CD4-positive, alpha-beta T cell treated with Interleukin-15 for 4 hours (primary cell): ENCODE measurements at regions not wholly inside any gene's neighbourhood (a gene's known extent, or its start where the extent isn't known, plus 50 kb on each side); places are given as distances from the start of the nearest gene placed in this dataset.
A peak's percentile ranks its signal among the peaks of the same experiment; 100 is the strongest.

Source experiments
- DNase-seq: peaks from one replicate; pipeline ENCODE4 v3.0.0-alpha.2; 2020; ENCODE audit warnings: low spot score

DNA sequence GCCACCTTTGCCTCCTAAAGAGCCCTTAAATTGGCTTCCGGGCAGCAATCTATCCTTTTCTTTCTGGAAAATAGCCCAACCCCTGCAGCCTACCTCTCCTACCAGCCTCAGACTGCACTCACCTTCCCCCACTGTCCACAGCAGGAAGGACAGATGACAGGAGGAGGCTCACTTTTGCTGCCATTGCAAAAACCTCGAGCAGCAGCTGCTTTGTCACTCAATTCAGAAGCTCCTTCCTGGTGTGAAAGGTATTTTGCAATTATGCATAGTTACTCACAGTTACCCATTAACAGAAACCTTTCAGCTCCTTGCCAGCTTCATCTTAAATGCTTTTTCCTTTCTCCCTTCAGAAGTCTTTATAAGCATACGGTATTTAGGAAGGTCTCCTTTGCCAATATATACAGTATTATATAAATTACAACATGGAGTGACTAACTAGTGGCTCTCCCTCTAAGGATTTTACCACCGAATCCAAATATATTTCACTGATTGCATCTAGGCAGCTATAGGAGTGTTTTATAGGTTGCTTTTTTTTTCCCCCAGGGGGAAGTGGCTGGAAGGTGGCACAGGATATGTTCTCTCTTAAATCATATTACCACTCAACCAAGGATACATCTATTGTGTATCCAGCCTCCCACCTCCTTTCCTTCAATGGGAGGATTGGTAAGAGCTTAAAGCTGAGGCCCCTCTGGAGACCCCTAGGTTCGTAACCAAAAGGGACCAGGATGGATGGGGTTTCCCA is 142.1 kb upstream of the IPO9 start:
- no peak for DNase-seq

DNA sequence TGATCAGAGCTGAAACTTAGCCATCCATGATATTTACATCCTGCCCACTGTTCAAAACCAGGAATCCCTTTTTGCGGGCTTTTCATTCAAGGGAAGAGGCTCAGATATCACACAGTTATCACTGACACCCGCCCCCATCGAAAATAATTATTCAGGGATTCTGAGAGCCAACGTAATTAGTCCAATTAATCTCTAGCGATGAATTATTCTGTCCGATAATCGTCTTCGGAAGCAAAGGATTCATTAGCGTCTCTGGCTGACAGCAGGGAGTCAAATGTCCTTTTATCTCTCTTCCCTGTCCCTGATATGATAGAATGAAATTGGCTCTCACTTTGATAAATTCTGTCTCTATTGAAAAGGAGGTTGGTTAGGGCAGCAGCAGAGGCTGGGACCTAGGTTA is 140.4 kb upstream of the IPO9 start:
- DNase-seq, result no peak

DNA sequence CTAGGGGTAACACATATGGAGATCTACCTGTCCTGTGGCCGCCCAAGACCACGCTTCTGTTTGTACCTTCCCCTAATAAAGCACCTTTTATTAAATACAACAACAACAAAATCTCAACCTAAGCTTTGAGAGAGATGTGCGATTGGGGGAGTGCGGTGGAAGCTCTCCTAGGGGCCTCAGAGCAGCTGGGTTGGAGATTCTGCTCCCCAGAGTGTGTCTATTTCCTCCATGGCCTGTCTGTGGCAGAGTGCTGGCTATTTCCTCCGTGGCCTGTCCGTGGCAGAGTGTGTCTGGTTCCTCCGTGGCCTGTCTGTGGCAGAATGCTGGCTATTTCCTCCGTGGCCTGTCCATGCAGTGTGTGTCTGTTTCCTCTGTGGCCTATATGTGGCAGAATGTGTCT is 139.3 kb upstream of the IPO9 start:
- DNase-seq, result no peak

DNA sequence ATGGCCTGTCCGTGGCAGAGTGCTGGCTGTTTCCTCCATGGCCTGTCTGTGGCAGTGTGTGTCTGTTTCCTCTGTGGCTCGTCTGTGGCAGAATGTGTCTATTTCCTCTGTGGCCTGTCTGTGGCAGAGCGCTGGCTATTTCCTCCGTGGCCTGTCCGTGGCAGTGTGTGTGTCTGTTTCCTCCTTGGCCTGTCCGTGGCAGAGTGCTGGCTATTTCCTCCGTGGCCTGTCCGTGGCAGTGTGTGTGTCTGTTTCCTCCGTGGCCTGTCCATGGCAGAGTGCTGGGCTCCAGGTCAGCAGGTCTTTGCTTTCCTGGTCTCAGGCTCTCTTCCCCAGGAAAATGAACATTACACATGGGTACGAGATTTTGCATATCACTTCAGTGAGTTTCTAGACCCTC is 138.4 kb upstream of the IPO9 start:
- no peak for DNase-seq

DNA sequence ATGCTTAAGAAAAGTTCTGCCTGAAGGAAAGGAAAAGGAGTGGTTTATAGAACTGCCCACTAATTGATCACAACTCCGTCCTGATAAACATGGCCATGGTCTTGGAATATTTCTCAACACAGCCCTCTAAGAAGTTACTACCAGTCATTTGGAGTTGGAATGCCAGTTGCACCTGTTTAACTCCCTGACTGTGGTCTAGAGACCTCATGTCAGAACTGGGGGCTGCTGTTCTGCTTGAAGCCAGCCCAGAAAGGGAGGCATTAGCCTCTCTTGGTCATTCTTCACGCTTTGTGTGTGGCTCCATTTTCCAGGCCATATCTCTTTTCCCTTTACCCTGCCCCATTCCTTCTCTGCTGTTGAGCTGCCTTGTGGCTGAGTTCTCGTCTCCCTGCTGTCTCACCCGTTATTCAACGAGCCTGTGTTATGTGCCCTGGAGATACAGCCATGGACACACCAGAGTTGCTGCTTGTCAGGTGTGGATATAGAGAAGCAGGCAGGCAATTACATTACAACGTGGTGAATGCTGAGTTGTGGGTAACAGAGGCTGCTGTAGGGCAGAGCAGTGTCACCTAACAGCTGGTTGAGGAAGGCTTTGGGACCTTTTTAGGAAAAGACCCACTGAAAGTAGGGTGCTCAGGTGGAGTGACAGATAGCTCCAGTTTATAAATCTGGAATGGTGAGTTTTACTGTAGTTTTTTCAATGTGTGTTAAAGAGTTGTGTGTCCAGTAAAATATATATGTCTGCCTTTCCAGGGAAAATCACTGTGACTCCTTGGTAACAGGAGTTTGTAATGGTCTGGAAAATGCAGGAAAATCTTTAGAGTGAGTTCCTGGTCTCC is 137.0 kb upstream of the IPO9 start:
- no peak for DNase-seq

DNA sequence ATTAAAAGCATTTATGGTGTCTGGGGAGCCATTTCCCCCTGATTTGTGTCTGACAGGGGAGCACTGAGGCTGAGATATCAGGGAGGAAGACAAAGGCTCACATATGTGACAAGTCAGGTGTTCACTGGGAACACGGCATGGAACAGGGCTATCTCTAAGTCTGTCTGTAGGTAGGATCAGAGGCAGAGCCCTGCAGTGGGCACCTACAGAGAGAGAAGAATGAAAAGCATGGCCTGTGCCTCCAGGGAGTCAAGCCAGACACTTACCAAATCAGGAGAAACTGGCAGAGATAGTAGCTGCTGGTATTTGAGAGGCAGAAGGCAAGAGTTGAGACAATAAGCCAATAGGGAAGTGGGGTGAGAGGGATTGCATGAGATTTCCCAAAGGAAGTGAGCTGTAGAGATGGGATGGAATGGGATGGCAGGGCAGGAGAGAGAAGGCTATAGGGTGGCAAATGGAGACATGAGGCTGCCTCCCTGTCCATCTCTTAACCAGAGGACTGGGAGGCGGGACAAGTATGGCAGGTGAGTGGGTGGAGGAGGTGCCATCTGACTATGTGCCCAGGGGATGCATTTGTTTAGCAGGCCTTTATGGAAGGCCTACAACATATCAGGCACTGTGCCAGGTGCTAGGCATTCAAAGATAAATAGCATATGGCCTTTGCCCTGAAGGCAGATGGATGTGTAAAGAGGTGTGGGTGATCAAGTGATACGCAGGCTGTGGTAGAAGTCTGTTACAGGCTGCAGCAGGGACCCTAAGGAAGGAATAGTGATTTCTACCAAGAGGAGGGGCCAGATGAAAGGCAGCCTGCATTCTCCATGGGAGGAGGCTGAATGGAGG is 136.2 kb upstream of the IPO9 start:
- DNase-seq, result no peak

DNA sequence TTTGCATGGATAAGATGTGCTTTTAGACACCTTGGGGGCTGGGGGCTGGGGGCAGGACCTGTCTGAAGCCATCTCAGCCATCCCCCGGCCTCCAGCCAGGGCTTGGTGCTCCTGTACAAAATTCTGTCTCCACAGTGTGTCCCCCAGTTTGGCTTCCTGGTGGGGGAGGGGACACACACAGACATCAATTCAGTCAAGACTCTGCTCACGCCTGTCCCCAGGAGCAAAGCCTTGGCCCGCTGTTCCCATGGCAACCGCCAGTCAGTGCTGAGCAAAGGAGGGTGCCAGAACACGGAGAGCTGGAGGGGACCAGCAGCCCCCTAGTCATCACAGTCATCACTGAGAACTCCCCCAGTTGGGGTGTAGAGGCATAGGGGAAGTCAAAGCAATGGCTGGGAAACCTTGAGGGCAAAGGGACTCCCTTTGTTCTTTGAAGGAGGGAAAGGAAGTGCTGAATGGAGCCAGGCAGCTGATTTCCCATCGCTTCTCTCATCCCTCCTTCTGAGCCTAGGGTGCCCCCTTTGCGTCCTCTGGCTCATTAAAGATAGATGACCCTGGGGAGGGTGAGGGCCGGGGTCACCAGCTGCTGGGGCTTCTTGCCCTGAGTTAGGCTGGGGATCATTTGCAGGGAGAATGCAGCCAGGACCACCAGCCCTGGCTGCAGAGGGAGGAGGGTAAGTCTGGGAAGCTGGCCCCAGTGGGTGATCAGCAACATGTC is 134.9 kb upstream of the IPO9 start:
- DNase-seq, result no peak

DNA sequence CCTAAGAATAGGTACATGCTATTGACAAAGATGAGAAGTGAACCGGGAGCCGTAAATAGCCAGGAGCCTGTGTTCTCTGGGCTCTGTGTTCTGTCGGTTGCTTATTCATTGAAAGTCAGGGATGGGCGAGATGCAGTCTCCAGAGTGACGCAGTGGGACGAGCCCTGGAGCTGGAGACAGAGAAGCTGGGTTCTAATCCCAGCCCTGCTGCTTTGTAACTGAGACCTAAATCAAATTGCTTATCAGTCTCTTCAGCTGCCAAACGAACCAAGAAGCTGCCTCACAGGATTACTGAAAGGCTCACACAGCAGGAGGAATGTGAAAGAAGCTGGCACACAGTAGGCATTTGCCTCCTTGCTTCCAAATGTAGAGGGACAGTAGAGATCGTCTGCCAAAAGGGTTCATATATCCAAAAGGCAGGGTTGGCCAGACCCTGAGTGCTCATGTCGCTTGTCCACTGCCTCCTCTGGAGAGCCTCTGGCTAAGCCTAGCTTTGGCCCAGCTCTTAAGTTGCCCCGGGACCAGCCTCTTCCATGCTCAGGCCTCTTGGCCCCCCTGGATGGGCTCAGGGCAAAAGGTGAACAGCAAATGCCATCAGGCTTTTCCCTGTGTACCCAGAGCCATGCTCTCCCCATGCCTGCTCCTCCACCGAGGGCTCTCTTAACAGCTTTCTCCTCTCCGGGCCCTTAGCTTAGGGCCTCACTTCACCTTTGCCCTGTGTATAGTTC is 134.2 kb upstream of the IPO9 start:
- no peak for DNase-seq

DNA sequence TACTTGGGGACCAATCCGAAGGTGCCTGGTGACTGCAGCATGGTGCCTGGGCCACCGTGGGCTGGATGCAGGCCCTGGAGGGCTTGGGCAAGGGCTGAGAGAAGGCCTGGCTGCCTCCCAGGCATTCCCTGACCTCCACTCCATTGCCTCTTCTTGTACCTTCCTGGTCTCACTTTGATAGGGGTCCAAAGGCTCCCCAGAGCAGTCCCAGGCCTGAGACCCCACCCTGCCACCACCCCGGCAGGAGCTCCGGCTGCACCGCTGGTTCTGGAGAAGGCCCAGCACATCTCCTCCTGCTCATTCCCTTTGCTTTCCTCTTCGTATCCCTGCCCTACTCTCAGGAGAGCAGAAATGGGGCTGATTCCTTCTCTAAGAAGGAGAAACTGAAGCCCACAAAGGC is 133.3 kb upstream of the IPO9 start:
- no peak for DNase-seq

DNA sequence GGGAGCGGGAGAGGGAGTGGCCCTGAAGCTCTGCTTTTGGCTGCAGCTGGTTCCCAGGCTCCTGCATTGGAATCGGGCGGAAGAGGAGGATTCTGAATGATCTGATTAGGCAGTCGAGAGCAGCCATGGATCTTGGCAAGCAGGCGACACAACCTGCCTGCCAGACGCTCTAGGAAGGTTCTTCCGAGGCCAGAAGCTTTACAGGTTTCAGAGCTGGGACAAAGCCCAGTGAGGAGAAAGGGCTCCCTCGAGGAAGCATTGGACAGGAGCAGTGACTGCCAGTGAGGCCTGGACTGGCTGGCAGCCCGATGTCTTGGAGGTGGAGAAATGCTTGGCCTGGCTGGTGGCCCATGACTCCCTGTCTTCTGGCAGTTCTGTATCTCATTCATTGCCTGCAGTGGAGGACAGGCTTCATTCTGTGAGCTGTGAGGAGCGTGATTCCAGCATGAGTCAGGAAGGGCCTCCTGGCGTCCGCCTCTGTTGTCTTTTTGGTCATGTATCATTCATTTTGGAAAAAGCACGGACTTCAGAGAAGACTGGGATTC is 132.7 kb upstream of the IPO9 start:
- no peak for DNase-seq

DNA sequence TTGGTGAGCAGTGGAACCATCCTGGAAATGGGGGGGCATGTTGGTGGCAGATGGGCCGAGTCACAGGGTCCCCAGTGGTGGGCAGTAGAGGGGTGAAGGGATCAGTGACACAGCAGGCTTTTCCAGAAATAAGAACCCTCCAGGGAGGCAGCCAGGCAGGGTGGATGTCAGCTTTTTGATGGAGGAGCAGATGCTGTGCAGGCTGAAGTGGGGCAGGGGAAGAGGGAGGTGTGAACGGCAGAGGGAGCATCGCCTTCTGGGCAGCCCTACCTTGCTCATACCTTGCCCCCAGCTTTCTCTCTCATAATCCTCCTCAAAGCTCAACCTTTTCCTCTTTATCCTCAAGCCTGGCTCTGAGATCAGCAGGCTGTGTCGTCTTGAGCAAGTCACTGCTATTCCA is 131.8 kb upstream of the IPO9 start:
- no peak for DNase-seq

DNA sequence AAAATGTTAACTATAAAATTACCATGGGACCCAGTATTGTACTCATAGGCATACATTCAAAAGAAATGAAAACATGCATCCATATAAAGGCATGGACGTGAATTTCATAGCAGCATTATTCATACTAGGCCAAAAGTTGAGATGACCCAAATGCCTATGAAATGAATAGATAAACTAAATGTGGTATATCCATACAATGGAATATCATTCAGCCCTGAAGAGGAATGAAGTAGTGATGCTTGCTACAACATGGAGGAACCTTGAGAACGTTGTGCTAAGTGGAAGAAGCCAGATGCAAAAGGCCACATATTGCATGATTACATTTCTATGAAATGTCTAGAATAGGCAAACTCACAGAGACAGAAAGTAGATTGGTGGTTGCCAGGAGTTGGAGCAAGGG is 127.1 kb upstream of the IPO9 start:
- DNase-seq, result no peak

DNA sequence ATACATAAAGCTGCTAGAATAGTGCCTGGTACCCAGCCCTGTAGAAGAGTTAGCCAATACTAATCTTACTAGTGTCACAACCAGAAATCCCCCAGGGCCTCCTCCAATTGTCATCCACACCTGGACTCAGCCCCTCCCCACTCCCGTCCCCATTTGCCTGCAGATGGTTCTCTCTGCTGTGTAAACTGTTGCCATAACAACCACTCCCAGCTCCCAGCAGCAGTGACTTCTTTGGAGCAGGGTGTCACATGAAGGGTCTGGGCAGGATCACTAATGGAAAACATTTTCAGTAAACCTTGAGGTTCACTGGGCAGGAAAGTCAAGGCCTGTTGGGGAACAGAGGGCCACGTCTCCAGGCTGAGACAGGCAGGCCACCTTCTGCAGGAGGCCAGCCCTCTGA is 126.0 kb upstream of the IPO9 start:
- DNase-seq, result no peak

DNA sequence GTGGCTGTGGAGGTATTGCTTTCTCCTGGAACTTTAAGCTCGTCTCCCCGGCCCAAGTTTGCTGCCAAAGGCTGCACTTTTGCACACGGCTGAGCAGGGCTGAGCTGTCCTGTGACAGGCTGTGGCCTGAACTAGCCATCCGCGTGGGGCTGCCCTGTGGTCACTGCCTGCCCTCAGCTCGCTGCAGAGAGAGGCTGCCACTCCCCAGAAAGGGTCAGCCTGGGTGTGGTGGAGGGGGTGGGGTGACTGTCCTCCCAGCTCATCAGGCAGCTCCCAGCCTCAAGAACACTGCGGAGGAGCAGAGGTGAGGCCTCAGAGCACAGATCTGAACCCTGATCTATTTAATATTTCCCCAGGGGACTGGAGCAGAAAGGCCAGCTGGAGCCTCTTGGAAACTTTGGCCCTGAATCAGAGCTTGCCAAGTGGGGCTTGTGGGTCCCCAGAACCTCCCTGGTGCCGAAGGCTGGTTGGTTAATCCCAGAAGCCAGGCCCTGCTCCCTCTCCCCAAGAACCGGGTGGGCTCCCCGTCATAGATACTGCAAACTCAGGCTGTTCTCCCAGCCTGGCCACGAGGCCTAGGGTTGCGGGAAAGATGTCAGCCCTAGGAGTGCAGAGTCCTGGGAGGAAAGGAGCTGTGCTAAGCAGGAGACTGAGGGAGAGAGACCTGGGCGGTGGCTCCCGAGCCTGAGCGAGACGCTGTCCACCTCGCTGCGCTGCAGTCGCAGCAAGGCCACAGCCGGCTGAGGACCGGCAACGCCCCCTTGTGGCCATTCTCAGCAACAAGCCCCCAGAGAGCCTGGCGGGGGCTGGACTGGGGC is 125.1 kb upstream of the IPO9 start:
- DNase-seq, result peak; percentile 52

DNA sequence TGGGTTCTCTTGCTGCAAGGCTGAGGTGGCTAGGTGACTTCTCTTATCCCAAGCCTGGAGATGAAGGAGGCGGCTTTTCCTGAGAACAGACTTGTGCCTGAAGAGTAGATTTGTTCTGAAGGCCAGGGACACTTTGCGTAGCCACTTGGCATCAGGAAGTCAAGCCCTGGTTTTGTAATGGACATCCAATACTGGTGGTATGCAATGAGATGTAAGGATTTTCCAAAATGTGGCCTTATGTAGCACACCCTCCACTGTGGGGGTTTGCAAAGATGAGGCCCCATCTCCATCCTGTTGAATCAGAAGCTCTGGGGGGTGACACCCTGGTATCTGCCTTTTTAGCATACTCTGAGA is 124.5 kb upstream of the IPO9 start:
- no peak for DNase-seq

DNA sequence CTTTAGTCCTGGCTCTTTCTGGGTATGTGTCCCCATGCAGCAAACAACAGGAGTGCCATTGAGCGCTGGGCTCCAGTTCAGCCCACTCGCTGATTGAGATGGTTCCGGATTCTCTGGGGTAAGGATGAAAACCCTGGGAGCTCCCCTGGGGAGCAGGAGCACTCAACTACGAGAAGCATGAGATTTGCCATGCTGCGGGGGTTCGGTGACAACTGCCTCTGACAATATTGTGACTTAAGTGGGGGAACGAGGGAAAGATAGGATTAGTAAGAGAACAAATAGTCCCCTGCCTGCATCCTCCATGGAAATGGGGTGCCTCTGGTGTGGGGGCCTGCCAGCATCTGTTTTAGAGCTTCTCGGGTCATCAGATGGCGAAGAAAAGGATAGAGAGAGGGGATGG is 123.6 kb upstream of the IPO9 start:
- no peak for DNase-seq

DNA sequence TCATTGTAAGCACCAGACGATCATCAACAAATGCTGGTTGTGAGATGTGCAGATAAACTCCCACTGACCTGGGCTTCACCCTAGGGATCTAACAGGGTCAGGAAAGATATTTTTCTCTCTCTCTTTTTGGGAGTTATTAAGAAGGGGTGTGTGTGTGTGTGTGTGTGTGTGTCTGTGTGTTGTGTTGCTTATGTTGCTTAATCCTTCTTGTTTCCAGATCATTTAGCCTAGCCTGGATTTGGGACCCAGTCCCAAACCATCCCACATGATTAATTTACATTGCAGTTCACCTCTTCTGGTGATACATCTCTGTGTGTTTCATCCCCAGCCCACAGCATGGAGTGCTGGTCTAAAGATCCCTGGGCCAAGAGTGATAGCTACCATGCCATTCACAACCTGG is 122.8 kb upstream of the IPO9 start:
- DNase-seq, result no peak

DNA sequence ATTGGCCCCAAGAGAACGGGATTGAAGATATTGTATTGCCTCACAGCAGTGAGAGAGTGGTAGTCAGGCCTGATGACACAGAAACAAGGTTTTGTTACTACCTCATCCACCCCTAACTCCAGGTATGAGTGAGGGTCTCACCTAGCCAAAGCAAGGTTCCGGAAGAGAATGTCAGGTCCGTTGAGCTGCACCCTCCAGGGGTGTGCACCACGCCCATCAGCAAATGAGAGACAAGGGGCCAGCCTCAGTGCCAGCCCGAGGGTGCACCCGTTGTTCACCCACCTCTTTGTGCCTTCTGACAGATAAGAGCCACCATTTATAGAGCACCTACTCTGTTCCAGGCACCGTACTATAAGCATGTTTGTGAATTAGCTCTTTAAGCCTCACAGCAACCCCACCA is 121.9 kb upstream of the IPO9 start:
- no peak for DNase-seq

DNA sequence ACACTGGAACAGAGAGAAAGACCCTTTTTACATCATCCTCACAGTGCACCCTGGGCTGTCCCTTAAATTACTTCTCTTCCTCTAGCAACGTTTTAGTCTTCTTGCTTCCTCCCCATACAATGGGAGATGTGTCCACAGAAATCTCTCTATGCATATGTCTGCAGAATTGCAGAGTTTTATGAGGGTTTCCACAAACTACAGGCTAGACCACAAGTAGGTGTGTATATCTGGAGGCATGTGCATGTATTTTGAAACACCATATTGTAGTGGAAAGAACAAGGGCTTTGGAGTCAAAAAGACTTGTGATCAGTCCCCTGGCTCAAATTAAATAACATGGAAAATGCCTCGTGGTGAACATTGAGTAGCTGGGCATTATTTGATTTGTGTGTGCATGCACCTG is 121.3 kb upstream of the IPO9 start:
- DNase-seq, result no peak

DNA sequence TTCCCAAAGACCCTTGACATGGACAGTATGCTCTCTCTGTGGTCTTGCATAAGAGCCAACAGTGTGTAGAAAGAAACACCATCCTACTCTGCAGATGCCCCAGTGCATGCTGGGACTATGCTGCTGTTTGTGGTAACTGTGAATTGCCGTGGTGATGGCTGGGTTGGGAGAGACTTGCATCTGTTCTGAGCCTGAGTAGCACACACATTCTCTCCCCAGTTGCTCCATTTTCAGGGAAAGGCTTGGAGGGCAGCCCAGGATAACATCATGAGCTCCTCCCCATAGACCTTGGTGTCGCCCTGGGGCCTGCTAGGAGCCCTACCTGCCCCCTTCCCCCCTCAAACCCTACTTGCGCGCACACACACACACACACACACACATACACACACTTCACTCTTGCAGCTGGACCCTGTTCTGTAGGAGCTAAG is 120.9 kb upstream of the IPO9 start:
- no peak for DNase-seq
